ENCODE measurements at regions not wholly inside any gene's neighbourhood (a gene's known extent, or its start where the extent isn't known, plus 50 kb on each side); places are given as distances from the start of the nearest gene placed in this dataset.

DNA sequence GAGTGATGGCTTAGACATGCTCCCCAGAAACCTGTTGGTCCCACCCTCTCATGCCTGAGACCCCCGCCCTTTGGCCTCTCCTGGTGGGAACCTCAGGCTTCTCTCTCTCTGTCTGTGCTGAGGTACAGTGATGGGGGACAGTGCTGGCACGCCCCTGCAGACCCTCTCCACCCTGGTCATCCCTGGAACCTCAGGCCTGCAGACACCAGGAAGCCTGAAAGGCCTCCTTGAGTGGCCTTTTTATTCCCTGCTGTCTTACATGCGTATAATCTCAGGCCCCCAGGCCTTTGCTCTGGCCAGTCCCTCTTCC, 78.5 kb upstream of the MAFB start:
- DNase-seq (ENCODE audit: low spot score) = no peak
- TF ChIP-seq, protein P1, sequence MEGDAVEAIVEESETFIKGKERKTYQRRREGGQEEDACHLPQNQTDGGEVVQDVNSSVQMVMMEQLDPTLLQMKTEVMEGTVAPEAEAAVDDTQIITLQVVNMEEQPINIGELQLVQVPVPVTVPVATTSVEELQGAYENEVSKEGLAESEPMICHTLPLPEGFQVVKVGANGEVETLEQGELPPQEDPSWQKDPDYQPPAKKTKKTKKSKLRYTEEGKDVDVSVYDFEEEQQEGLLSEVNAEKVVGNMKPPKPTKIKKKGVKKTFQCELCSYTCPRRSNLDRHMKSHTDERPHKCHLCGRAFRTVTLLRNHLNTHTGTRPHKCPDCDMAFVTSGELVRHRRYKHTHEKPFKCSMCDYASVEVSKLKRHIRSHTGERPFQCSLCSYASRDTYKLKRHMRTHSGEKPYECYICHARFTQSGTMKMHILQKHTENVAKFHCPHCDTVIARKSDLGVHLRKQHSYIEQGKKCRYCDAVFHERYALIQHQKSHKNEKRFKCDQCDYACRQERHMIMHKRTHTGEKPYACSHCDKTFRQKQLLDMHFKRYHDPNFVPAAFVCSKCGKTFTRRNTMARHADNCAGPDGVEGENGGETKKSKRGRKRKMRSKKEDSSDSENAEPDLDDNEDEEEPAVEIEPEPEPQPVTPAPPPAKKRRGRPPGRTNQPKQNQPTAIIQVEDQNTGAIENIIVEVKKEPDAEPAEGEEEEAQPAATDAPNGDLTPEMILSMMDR (conservative IDR thresholded peaks at IDR 0.05; ENCODE audit: low read depth) = no peak
- H3K27ac ChIP-seq = no peak overlapping the region
- ChIA-PET CTCF (interaction anchor here (0.7 kb wide), 1 partner anchor 967 kb away, joined by 3 read pairs; no protein-coding TSS in a partner anchor), POLR2A (ENCODE audit: low non-redundant PET) (no interaction called here)

DNA sequence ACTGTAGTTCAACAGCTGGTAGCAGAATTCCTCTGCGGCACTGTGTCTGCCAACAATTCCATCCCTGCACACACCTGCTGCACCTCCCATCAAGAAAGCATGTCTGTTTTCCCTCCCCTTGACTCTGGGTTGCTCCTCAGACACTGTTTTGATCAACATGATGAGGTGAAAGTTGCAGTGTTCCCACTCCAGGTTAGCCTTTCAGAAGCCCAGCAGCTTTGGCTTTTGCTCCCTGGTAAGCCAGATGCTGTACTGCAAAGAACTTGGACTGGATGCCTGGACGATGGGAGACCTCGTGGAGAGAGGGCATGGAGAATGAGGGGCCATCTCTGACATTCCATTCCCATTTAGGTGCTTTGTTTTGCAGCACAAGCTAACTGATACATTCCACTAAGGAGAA, 79.1 kb upstream of the MAFB start:
- POLR2A ChIA-PET (ENCODE audit: low non-redundant PET) = no interaction called here
- DNase-seq (ENCODE audit: low spot score) = no peak
- TF ChIP-seq, protein P1 (conservative IDR thresholded peaks at IDR 0.05; ENCODE audit: low read depth) = no peak
- H3K27ac ChIP-seq = no peak overlapping the region
- CTCF ChIA-PET = no interaction called here

DNA sequence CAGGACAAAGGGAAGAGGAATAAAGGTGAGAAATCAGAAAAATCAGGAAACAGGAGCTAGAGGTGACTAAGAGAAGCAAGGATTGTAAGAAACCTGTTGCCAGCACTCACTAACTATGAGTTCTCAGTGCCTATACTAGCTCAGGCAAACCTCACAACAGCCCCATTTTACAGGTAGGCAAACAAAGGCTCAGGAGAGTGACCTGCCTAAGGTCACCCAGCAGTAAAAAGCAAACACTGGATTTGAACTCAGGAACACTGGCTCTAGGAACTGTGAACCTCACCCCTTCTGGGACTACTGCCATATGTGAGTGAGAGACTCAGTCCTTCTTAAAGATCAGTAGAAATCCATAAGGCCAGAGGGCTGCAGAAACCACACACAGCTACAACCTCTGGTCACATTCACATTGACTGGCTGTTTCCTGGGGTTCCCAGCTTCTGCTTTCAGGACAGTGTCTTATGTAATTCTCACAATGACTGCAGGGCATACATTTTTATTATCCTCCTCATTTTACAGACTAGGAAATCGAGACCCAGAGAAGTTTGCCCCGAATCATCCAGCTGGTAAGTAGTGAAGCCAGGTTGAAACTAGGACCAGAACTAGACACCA, 80.7 kb upstream of the MAFB start:
- ChIA-PET CTCF (interaction anchor here (0.5 to 0.9 kb wide), 4 partner anchors 28 to 921 kb away, joined by 3 to 5 read pairs (median 4); no protein-coding TSS in a partner anchor), POLR2A (ENCODE audit: low non-redundant PET) (no interaction called here)
- TF ChIP-seq, protein P1 (conservative IDR thresholded peaks at IDR 0.05; ENCODE audit: low read depth) = no peak
- DNase-seq (ENCODE audit: low spot score) = no peak
- no peak overlapping the region for H3K27ac ChIP-seq

DNA sequence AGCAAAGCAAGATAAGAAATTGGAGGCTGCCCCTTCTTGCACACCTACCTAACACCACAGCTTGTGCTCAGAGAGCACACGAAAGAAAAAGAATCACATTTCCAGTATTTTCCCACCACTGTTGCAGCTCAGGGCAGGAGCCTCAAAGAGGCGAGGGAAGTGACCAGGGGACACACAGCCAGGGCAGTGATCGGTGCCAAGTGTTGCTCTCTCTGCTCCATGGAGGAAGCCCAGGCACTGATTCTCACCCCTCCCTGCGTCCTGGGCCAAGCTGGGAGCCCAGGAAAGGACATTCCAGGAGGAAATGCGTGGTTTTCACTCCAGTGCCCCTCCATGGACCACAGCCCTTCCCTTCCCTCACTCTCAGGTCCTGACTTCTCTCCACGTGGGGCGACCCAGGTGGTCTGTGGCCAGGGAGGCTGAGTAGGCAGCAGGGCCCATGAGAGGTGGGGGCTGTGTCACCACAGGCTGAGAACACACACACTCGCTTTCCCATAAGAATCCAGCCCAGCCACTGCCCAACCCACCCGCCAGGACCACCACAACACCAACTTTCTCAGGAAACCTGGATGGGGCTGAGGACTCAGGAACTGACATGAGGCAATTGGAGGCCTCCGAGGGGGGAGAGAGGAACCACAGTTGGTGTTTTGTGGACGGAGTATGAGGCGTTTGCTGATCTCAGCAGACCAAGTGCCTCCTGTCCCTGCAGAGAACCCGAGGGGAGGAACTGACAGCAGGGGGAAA, 81.7 kb upstream of the MAFB start:
- ChIA-PET POLR2A (ENCODE audit: low non-redundant PET) (no interaction called here), CTCF (no interaction called here)
- DNase-seq (ENCODE audit: low spot score) = no peak
- no peak overlapping the region for H3K27ac ChIP-seq
- TF ChIP-seq, protein P1 (conservative IDR thresholded peaks at IDR 0.05; ENCODE audit: low read depth) = no peak

DNA sequence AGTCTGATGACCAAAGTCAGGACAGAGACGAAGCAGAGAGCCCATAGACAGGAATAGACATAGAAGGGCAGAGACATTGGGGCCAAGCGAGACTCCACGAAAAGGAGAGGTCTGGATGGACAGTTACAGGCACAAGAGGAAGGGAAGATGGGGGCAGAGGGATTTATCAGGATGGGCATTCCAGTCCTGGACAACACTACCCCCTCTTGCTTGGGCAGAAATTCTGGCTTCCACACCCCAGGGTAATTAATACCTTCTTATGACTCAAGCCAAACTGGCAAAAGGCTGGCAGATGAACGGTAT, 82.2 kb upstream of the MAFB start:
- ChIA-PET CTCF (no interaction called here), POLR2A (ENCODE audit: low non-redundant PET) (no interaction called here)
- no peak overlapping the region for H3K27ac ChIP-seq
- TF ChIP-seq, protein P1 (conservative IDR thresholded peaks at IDR 0.05; ENCODE audit: low read depth) = no peak
- DNase-seq (ENCODE audit: low spot score) = no peak

DNA sequence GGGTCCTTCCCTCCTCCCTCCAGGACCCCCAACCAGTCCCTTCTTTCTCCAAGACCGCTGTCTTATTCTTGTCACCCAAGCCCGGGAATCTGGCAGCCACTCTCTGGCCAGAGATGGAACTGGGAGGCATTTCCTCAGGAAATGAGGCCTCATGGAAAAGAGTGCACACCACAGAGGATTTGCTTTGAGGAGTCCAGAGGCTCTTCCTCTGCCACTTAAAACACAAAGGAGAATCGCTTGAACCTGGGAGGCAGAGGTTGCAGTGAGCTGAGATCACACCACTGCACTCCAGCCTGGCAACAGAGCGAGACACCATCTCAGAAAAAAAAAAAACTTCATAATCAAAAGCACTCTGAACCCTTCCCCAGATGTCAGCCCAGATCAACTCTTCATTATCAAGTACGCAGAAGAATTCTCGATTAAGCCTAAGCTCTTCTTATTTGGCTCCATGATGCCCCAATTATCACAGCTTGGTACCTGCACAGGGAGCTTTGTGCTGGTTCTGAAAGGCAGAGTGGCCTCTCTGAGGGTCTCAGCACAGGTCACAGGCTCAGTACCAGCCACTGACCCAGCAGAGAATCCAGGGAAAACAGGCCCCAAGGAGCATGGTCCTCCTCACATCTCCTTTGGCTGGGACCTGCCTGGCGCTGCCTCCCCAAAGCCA, 82.9 kb upstream of the MAFB start:
- CTCF ChIA-PET = no interaction called here
- TF ChIP-seq, protein P1 (conservative IDR thresholded peaks at IDR 0.05; ENCODE audit: low read depth) = no peak
- POLR2A ChIA-PET (ENCODE audit: low non-redundant PET) = no interaction called here
- H3K27ac ChIP-seq = no peak overlapping the region
- no peak for DNase-seq (ENCODE audit: low spot score)

Measured in RWPE1 (cell line).